ENCODE measurements at regions not wholly inside any gene's neighbourhood (a gene's known extent, or its start where the extent isn't known, plus 50 kb on each side); places are given as distances from the start of the nearest gene placed in this dataset.

DNA sequence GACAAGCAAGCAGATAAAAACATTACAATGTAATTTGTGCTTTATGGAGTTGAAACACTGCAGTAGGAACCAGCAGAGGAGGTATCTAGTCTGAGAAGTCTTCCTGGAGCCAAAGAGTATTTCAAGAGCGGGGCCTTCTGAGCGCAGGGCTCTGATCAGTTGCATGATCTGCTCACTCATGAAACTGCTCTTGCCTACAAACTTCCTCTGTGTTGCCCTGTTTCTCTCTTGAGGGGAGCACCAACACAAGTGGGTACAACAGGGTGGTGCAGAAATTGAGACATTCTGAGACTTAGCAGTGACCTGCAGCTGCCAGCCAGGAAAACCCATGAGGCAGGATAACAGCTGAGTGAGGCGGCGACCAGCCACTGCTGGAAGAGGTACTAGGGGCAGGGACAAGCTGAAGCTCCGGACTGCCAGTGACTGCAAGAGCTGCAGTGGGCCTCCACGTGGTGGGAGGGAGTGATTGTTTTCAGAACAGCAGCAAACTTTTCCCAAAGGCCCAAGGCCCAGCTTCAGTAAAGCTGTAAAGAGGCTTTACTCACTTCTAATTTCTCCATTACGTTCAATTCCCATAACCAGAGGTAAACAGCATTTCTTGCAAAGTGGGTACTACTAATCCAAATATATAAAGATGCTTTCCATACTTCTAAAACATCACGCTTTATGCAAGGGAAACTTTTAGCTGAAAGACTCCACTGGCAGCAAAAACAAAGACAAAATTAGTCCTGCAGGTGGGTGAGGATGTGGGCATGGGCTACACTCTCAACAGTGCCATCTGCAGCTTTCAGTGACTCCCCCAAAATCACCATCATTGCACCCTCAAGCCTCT, 69.0 kb upstream of the LPP start:
- TF ChIP-seq JUND (IDR thresholded peaks at IDR 0.05): no peak
- no peak for TF ChIP-seq ATF3 (IDR thresholded peaks at IDR 0.05)
- no peak for TF ChIP-seq CTCF (IDR thresholded peaks at IDR 0.05 in 2 of 3, conservative IDR thresholded peaks at IDR 0.05 in 1 of 3; ENCODE audit: borderline replicate concordance in 1 of 3, insufficient read depth in 1 of 3, low read depth in 2 of 3, low read length in 2 of 3)
- TF ChIP-seq EZH2 (IDR thresholded peaks at IDR 0.05): no peak
- TF ChIP-seq POLR2AphosphoS5 (IDR thresholded peaks at IDR 0.05; ENCODE audit: low read depth, low read length): no peak
- no peak for TF ChIP-seq CEBPB (IDR thresholded peaks at IDR 0.05; ENCODE audit: low read depth)
- TF ChIP-seq ZNF274 (IDR thresholded peaks at IDR 0.05; ENCODE audit: low read depth, low read length): no peak
- TF ChIP-seq YY1 (IDR thresholded peaks at IDR 0.05; ENCODE audit: extremely low read depth, insufficient replicate concordance, low read depth, low read length): no peak
- no peak for TF ChIP-seq FOSL1 (IDR thresholded peaks at IDR 0.05; ENCODE audit: low read depth)
- no peak for TF ChIP-seq SIN3A (IDR thresholded peaks at IDR 0.05; ENCODE audit: low read depth)
- TF ChIP-seq, protein P1, sequence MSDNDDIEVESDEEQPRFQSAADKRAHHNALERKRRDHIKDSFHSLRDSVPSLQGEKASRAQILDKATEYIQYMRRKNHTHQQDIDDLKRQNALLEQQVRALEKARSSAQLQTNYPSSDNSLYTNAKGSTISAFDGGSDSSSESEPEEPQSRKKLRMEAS (IDR thresholded peaks at IDR 0.05): no peak
- TF ChIP-seq TCF7L2 (IDR thresholded peaks at IDR 0.05; ENCODE audit: borderline replicate concordance, extremely low read depth, insufficient read depth, insufficient read length): no peak

Measured in HCT116 (cell line).